ENCODE measurements at regions not wholly inside any gene's neighbourhood (a gene's known extent, or its start where the extent isn't known, plus 50 kb on each side); places are given as distances from the start of the nearest gene placed in this dataset.

- in situ Hi-C loops (cut with HindIII; ENCODE audit: low sequenced_read_pairs), result loop anchor here (10.0 kb wide), 1 partner anchor 101 kb away; no protein-coding TSS in a partner anchor
Measured at GRCh38 chr4:138675685-138676084, 339.9 kb upstream of the NOCT start.

- in situ Hi-C loops (cut with HindIII; ENCODE audit: low sequenced_read_pairs), result loop anchor here (10.0 kb wide), 1 partner anchor 99 kb away; no protein-coding TSS in a partner anchor
Measured at GRCh38 chr4:138674209-138674608, 341.4 kb upstream of the NOCT start.

GRCh38 chr4:138673053-138673452 lies 342.5 kb upstream of the NOCT start:
- in situ Hi-C loops (cut with HindIII; ENCODE audit: low sequenced_read_pairs), result loop anchor here (10.0 kb wide), 1 partner anchor 98 kb away; no protein-coding TSS in a partner anchor

GRCh38 chr4:138672393-138672976 lies 343.1 kb upstream of the NOCT start:
- in situ Hi-C loops (cut with HindIII; ENCODE audit: low sequenced_read_pairs), result loop anchor here (10.0 kb wide), 1 partner anchor 98 kb away; no protein-coding TSS in a partner anchor

GRCh38 chr4:138671606-138672084 lies 343.9 kb upstream of the NOCT start:
- in situ Hi-C loops (cut with HindIII; ENCODE audit: low sequenced_read_pairs), result loop anchor here (10.0 kb wide), 1 partner anchor 97 kb away; no protein-coding TSS in a partner anchor

- in situ Hi-C loops (cut with HindIII; ENCODE audit: low sequenced_read_pairs), result loop anchor here (10.0 kb wide), 1 partner anchor 96 kb away; no protein-coding TSS in a partner anchor
Measured at GRCh38 chr4:138671106-138671505, 344.5 kb upstream of the NOCT start.

GRCh38 chr4:138670681-138671080 lies 344.9 kb upstream of the NOCT start:
- in situ Hi-C loops (cut with HindIII; ENCODE audit: low sequenced_read_pairs), result loop anchor here (10.0 kb wide), 1 partner anchor 96 kb away; no protein-coding TSS in a partner anchor

- in situ Hi-C loops (cut with HindIII; ENCODE audit: low sequenced_read_pairs), result loop anchor here (10.0 kb wide), 1 partner anchor 95 kb away; no protein-coding TSS in a partner anchor
Measured at GRCh38 chr4:138669479-138670315, 345.9 kb upstream of the NOCT start.

GRCh38 chr4:138668309-138668708 lies 347.3 kb upstream of the NOCT start:
- in situ Hi-C loops (cut with HindIII; ENCODE audit: low sequenced_read_pairs), result no loop called here

GRCh38 chr4:138666366-138666765 lies 349.2 kb upstream of the NOCT start:
- in situ Hi-C loops (cut with HindIII; ENCODE audit: low sequenced_read_pairs), result no loop called here

- in situ Hi-C loops (cut with HindIII; ENCODE audit: low sequenced_read_pairs), result no loop called here
Measured at GRCh38 chr4:138665851-138666250, 349.7 kb upstream of the NOCT start.

- in situ Hi-C loops (cut with HindIII; ENCODE audit: low sequenced_read_pairs), result no loop called here
Measured at GRCh38 chr4:138663883-138664282, 351.7 kb upstream of the NOCT start.

- in situ Hi-C loops (cut with HindIII; ENCODE audit: low sequenced_read_pairs), result loop anchor here (5.0 kb wide), 1 partner anchor 63 kb away; no protein-coding TSS in a partner anchor
Measured at GRCh38 chr4:138659812-138660316, 355.7 kb upstream of the NOCT start.

- in situ Hi-C loops (cut with HindIII; ENCODE audit: low sequenced_read_pairs), result loop anchor here (5.0 kb wide), 1 partner anchor 62 kb away; no protein-coding TSS in a partner anchor
Measured at GRCh38 chr4:138659037-138659811, 356.4 kb upstream of the NOCT start.

- in situ Hi-C loops (cut with HindIII; ENCODE audit: low sequenced_read_pairs), result loop anchor here (5.0 kb wide), 1 partner anchor 61 kb away; no protein-coding TSS in a partner anchor
Measured at GRCh38 chr4:138658518-138658917, 357.1 kb upstream of the NOCT start.

GRCh38 chr4:138656990-138657389 lies 358.6 kb upstream of the NOCT start:
- in situ Hi-C loops (cut with HindIII; ENCODE audit: low sequenced_read_pairs), result loop anchor here (5.0 kb wide), 1 partner anchor 60 kb away; no protein-coding TSS in a partner anchor

GRCh38 chr4:138655985-138656384 lies 359.6 kb upstream of the NOCT start:
- in situ Hi-C loops (cut with HindIII; ENCODE audit: low sequenced_read_pairs), result loop anchor here (5.0 kb wide), 1 partner anchor 59 kb away; no protein-coding TSS in a partner anchor

GRCh38 chr4:138655286-138655685 lies 360.3 kb upstream of the NOCT start:
- in situ Hi-C loops (cut with HindIII; ENCODE audit: low sequenced_read_pairs), result loop anchor here (5.0 kb wide), 1 partner anchor 58 kb away; no protein-coding TSS in a partner anchor

- in situ Hi-C loops (cut with HindIII; ENCODE audit: low sequenced_read_pairs), result no loop called here
Measured at GRCh38 chr4:138650929-138651448, 364.6 kb upstream of the NOCT start.

- in situ Hi-C loops (cut with HindIII; ENCODE audit: low sequenced_read_pairs), result no loop called here
Measured at GRCh38 chr4:138650495-138650894, 365.1 kb upstream of the NOCT start.

Measured in endothelial cell of hepatic sinusoid (primary cell).